ENCODE measurements at regions not wholly inside any gene's neighbourhood (a gene's known extent, or its start where the extent isn't known, plus 50 kb on each side); places are given as distances from the start of the nearest gene placed in this dataset.

DNA sequence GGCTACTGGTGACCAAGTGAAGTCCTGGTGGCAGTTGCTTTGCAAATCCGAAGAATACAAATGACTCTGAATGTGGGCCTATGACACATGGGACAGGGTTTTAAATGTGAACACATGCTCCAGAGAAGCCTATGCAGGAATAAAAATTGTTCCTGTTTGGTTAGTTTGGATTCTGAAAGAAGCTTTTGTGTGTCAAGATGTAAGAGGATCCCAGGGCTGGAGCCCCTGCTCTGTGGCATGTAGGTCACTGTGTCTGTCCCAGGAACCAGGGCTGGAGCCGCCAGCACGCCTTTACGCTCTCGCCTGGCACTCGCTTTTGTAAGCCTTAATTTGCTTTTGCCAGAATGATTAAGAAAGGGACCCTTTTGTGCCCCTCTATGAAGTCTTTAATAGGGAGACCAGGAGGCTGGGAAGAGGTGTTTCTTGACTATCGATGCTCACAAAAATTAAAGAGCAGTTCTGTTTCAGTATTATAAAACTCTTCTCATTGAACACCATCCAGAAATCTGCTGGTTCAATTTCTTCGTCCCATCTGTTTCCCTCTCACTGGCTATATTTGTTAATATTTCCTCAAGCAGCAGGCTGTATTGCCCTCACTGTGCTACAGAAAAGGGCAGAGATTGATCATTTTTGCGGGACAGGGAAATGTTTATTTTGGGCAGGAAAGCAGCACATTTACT lies 532.7 kb upstream of the POU3F3 start:
- peaks cover 15% of the 10 kb centered on the region for H3K27me3 Mint-ChIP-seq
- H3K27ac Mint-ChIP-seq = no peak overlapping the region
- no peaks in the 10 kb centered on the region for H3K4me1 Mint-ChIP-seq (ENCODE audit: low read depth)
- no peaks in the 10 kb centered on the region for H3K9me3 Mint-ChIP-seq
- intact Hi-C loops (cut with micrococcal nuclease) = no loop called here
- no peaks in the 10 kb centered on the region for H3K36me3 Mint-ChIP-seq (ENCODE audit: low read depth)
- no peak overlapping the region for H3K4me3 Mint-ChIP-seq

DNA sequence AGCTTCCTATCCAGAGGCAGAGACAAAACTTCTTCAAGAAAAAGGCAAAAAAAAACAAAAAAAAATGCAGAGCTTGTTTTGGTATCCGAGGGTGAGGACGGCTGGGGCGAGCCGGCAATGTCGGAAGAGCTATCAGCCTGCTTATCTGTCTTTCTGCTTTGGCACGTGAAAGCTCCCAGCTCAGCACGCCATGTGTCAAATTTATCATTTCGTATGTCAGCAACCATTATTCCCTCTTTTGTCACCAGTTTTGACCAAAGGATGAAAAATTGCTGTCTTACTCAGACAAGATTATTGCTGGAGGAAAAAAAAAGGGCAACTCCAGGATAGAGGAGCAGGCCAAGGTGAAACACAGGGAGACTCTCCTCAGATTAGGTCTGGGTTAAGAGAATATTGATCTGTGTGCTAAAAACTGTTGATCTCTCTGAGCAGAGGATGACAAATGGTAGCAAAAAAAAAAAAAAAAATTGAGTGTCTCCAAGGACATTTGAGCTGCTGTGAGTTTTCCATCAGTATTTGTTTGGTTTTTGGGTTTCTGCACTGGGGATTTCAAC lies 532.0 kb upstream of the POU3F3 start:
- no peaks in the 10 kb centered on the region for H3K9me3 Mint-ChIP-seq
- intact Hi-C loops (cut with micrococcal nuclease) = no loop called here

DNA sequence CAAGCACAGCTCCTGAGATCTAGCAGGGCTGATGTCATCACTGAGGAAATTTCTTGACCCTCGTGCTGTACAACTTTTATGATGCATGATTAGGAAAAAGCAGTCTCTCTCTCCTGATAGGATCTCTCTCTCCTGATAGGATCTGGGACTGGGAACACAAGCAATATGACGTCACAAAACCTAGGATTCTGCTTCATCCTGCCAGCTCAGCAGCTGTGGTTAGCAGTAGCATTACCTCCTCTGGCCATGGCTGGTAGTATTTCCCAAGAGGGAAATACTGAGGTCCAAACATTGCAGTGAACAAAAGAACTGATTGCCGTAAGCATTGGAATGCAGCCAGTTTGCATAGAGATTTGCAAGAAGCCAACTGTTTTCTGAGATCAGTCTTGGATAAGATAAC lies 521.2 kb upstream of the POU3F3 start:
- intact Hi-C loops (cut with micrococcal nuclease) = no loop called here
- H3K27ac Mint-ChIP-seq = no peak overlapping the region
- H3K27me3 Mint-ChIP-seq = no peaks in the 10 kb centered on the region
- H3K4me1 Mint-ChIP-seq (ENCODE audit: low read depth) = no peaks in the 10 kb centered on the region
- no peak overlapping the region for H3K4me3 Mint-ChIP-seq
- H3K9me3 Mint-ChIP-seq = peaks cover 12% of the 10 kb centered on the region
- no peaks in the 10 kb centered on the region for H3K36me3 Mint-ChIP-seq (ENCODE audit: low read depth)

More for the DNA sequence above, 532.0 kb upstream of the POU3F3 start:
- no peak overlapping the region for H3K27ac Mint-ChIP-seq
- no peaks in the 10 kb centered on the region for H3K4me1 Mint-ChIP-seq (ENCODE audit: low read depth)
- H3K36me3 Mint-ChIP-seq (ENCODE audit: low read depth) = no peaks in the 10 kb centered on the region
- no peak overlapping the region for H3K4me3 Mint-ChIP-seq
- H3K27me3 Mint-ChIP-seq = peaks cover 15% of the 10 kb centered on the region

DNA sequence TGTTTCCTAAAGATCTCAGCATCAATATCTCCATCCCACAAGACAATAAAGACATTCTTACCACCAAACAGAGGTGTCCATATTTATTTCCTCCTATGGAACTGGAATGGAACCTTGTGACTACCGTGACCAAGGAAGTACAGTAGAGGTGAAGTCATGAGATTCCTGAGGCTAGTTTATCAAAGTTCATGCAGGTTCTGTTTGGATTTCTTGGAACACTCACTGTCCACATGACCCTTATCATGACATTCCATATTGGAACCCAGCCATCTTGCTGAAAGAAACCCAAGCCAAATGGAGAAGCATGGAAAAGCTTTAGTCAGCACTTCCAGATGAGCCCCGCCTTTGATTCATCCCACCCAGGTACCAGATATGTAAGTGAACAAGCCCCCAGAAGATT lies 516.0 kb upstream of the POU3F3 start:
- Mint-ChIP-seq H3K36me3 (ENCODE audit: low read depth) (no peaks in the 10 kb centered on the region), H3K4me1 (ENCODE audit: low read depth) (no peaks in the 10 kb centered on the region), H3K27me3 (no peaks in the 10 kb centered on the region), H3K27ac (no peak overlapping the region), H3K9me3 (peaks cover 12% of the 10 kb centered on the region), H3K4me3 (no peak overlapping the region)
- intact Hi-C loops (cut with micrococcal nuclease) = no loop called here

DNA sequence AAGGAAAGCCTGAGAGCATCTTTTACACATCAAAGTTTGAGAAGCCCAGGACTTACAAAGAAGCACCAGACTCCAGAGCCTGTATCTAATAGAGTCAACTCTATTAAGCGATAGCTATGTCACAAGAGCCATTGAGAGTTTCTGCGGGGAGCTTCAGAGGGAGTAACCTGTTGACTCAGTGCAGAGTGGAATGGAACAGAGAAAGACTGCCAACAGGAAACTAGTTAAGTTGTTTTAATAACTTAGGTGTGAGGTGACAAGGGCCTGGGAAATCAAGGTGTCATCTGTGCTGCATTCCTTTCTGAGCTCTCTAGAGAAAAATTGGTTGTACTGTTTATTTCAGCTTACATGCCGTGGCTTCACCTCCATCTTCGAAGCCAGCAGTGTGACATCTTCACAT lies 513.8 kb upstream of the POU3F3 start:
- H3K4me3 Mint-ChIP-seq = no peak overlapping the region
- H3K4me1 Mint-ChIP-seq (ENCODE audit: low read depth) = no peaks in the 10 kb centered on the region
- peaks cover 12% of the 10 kb centered on the region for H3K9me3 Mint-ChIP-seq
- intact Hi-C loops (cut with micrococcal nuclease) = no loop called here
- H3K36me3 Mint-ChIP-seq (ENCODE audit: low read depth) = no peaks in the 10 kb centered on the region
- no peak overlapping the region for H3K27ac Mint-ChIP-seq
- no peaks in the 10 kb centered on the region for H3K27me3 Mint-ChIP-seq

DNA sequence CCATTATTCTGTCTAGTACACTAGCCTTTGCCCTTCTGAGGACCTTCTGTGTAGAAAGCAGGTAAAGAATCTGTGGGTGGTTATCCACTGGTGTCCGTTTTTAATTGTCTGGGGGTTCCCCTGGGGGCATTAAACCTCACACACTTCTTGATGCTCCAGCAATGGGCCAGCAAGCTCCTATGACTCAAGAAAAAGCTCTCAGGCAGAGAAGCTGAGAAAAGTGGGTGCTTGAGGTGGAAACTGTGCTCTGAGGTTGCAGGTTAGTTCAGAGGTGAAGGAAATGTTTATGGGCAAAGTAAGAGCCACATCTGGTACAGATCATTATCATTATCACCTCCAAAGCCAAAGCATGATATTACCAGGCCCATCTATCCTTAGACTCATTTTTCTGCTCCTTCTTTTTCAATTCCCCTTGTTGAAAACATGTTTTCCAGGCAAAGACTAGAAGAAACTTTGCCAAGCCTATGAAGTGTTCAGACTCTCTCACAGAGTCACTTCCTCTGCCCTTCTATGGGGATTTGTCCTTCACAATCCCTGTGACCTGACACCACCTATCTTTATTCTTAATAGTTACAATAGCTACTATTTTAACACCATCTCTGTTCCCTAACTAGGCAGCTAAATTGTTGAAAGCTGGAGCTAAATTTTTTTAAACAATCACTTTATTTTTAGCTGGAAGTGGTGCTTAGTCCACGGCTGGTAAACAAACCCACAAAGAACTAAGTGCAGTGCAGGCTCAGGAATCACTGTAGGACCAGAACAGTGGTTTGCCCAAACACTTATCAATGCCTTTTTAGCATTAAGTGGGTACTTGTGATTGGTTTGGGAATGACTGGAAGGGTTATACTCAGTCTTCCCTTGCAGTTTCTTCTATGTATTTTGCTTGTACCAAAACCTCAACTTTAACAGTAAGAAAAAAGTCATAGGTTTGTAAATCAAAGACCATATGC lies 512.8 kb upstream of the POU3F3 start:
- Mint-ChIP-seq H3K27ac (no peak overlapping the region), H3K9me3 (peaks cover 6% of the 10 kb centered on the region), H3K27me3 (no peaks in the 10 kb centered on the region), H3K4me3 (no peak overlapping the region), H3K4me1 (ENCODE audit: low read depth) (no peaks in the 10 kb centered on the region), H3K36me3 (ENCODE audit: low read depth) (no peaks in the 10 kb centered on the region)
- intact Hi-C loops (cut with micrococcal nuclease) = no loop called here

DNA sequence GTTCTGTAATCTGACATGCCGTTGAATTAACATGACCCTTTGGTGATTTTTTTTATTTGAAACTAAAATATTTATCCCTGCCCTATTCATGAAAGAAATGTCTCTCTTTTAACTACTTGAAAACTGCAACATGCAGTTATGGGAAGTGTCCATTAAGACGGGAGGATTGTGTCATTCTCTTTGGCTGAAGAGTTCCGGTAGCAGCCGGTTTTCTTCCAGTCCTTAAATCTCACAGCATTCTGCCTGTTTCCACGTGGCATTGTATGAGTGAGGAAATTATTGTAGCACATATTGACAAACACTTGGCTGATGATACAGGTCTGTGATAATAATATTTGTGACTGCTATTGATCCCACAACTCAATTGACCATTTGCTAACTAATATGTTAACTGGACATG lies 509.6 kb upstream of the POU3F3 start:
- no peaks in the 10 kb centered on the region for H3K36me3 Mint-ChIP-seq (ENCODE audit: low read depth)
- H3K4me3 Mint-ChIP-seq = no peak overlapping the region
- H3K27ac Mint-ChIP-seq = no peak overlapping the region
- no peaks in the 10 kb centered on the region for H3K4me1 Mint-ChIP-seq (ENCODE audit: low read depth)
- H3K9me3 Mint-ChIP-seq = no peaks in the 10 kb centered on the region
- intact Hi-C loops (cut with micrococcal nuclease) = no loop called here
- H3K27me3 Mint-ChIP-seq = no peaks in the 10 kb centered on the region

DNA sequence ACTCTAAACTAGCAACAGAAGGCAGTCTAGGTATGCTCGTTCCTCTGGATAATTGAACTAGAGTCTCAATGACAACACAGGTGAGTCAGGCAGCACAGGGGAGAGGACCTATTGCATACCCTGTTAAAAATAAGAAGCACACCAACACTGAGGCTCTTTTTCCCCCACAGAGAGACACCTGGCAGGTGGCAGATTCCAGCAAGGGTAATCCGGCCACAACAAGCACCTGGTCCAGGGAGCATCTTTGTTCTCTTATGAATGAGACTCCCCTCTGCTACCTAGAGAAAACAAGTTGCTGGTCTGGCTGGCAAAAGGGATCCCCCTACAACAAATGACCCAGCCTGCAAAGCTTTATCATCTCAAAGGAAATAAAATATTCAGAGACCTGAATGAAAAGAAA lies 508.9 kb upstream of the POU3F3 start:
- Mint-ChIP-seq H3K36me3 (ENCODE audit: low read depth) (no peaks in the 10 kb centered on the region), H3K27me3 (no peaks in the 10 kb centered on the region), H3K27ac (no peak overlapping the region), H3K9me3 (no peaks in the 10 kb centered on the region), H3K4me1 (ENCODE audit: low read depth) (no peaks in the 10 kb centered on the region), H3K4me3 (no peak overlapping the region)
- intact Hi-C loops (cut with micrococcal nuclease) = no loop called here

DNA sequence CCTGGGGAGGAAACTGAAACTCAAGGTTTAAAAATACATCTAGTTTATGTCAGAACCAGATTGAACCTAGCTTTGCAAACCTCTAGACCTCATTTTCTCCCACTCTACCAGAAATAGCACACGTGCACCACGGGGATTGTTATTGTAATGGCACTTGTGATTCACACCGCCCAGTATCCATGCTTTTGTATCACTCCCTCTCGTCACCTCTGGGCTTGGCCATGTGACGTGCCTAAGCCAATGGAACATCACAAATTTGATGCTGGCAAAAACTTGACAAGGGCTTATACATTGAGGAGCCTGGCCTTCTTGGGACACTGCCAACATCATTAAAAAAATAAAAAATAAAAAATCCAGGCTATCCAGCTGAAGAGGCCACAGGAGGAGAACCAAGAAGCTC lies 495.8 kb upstream of the POU3F3 start:
- H3K9me3 Mint-ChIP-seq = no peaks in the 10 kb centered on the region
- H3K4me1 Mint-ChIP-seq (ENCODE audit: low read depth) = no peaks in the 10 kb centered on the region
- no peak overlapping the region for H3K27ac Mint-ChIP-seq
- H3K4me3 Mint-ChIP-seq = no peak overlapping the region
- no peaks in the 10 kb centered on the region for H3K36me3 Mint-ChIP-seq (ENCODE audit: low read depth)
- intact Hi-C loops (cut with micrococcal nuclease) = no loop called here
- H3K27me3 Mint-ChIP-seq = no peaks in the 10 kb centered on the region

DNA sequence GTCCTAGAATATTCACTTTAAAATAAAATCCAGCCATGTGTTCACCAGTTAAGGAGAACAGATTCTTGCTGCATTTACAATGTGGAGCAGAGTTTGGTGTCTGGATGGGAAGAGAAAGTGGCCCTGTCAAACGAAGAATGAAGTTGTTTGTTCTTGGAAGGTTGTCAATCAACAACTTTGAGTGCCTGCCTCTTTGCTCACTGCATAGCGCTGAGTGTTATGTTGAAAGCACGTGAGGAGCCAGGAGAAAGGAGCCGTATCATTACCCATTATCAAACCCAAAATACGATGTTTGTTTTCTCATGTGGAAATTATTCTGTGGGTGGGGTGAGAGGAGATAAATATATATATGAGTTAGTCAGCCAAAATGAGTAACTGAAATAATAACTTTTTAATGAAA lies 492.5 kb upstream of the POU3F3 start:
- Mint-ChIP-seq H3K4me3 (no peak overlapping the region), H3K9me3 (no peaks in the 10 kb centered on the region), H3K27me3 (no peaks in the 10 kb centered on the region), H3K27ac (no peak overlapping the region), H3K36me3 (ENCODE audit: low read depth) (no peaks in the 10 kb centered on the region), H3K4me1 (ENCODE audit: low read depth) (no peaks in the 10 kb centered on the region)
- intact Hi-C loops (cut with micrococcal nuclease) = no loop called here

DNA sequence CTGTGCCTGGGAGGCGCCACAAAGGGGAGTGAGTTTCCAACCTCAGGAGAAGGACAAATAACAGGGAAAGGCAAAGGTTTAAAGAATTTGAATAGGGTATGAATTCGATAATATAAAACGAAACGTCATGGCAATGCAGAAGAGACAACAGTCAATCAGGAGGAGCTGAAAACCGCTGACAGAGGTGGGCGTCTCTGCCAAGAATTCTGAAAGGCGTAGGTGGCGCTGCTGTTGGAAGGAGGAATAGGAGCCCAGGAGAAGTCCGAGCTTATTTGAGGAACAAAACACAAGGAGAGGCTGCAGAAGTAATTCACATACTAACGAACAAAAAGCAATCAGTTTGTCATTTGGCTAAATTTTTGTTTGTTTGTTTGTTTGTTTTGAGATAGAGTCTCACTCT lies 485.8 kb upstream of the POU3F3 start:
- no peaks in the 10 kb centered on the region for H3K36me3 Mint-ChIP-seq (ENCODE audit: low read depth)
- intact Hi-C loops (cut with micrococcal nuclease) = no loop called here
- H3K27ac Mint-ChIP-seq = no peak overlapping the region
- no peak overlapping the region for H3K4me3 Mint-ChIP-seq
- H3K9me3 Mint-ChIP-seq = no peaks in the 10 kb centered on the region
- H3K4me1 Mint-ChIP-seq (ENCODE audit: low read depth) = no peaks in the 10 kb centered on the region
- peaks cover 10% of the 10 kb centered on the region for H3K27me3 Mint-ChIP-seq

DNA sequence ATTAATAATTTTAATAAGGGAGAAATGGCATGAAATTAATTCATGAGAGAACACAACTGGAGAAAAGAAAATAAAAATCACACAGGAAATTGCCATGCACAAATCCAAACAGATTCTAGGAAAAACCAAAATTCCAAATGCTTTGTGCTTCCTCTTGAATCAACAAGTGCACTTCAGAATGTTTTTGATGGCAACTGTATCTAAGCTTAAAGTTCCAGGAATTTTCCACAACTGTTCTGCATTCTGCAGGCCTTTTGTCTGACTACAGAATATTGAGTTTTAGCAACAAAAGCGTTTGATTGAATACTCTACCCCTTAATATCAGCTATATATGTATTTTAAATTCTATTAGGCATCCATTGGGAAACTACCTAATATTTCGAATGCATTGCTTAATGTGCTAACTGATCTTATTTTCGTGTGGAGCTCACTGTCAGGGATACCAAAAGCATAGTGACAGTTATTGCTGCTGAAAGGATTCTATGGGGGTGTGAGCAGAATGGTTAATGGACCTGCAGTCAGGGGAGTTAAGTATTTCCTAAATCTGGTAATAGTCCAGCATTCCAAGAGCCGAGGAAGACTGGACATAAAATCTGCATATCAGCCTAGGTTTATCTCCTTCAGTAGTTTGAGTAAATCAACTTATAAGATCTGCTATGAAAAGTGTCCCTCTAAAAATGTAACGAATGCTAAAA lies 482.7 kb upstream of the POU3F3 start:
- H3K27me3 Mint-ChIP-seq = peaks cover 13% of the 10 kb centered on the region
- no peak overlapping the region for H3K4me3 Mint-ChIP-seq
- H3K4me1 Mint-ChIP-seq (ENCODE audit: low read depth) = no peaks in the 10 kb centered on the region
- no peaks in the 10 kb centered on the region for H3K36me3 Mint-ChIP-seq (ENCODE audit: low read depth)
- intact Hi-C loops (cut with micrococcal nuclease) = no loop called here
- H3K9me3 Mint-ChIP-seq = no peaks in the 10 kb centered on the region
- no peak overlapping the region for H3K27ac Mint-ChIP-seq

DNA sequence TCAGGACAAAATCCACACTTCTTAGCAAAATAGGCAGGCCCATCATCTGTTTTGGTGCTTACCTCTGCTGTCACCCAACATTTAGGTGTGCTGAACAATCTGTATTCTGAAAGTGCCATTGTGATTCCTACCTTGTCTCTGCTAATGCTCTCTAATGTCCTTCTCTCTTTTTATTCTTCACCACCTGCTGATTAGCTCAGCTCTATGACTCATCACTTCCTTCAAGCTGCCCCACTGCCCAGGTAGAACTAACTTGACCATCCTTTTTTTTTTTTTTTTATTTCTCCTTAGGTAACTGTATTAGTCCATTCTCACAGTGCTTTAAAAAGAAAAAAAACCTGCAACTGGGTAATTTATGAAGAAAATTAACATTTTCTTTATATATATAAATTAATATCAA lies 478.7 kb upstream of the POU3F3 start:
- no peaks in the 10 kb centered on the region for H3K9me3 Mint-ChIP-seq
- H3K27ac Mint-ChIP-seq = no peak overlapping the region
- intact Hi-C loops (cut with micrococcal nuclease) = no loop called here
- H3K4me3 Mint-ChIP-seq = no peak overlapping the region
- peaks cover 8% of the 10 kb centered on the region for H3K4me1 Mint-ChIP-seq (ENCODE audit: low read depth)
- H3K27me3 Mint-ChIP-seq = peaks cover 2% of the 10 kb centered on the region
- no peaks in the 10 kb centered on the region for H3K36me3 Mint-ChIP-seq (ENCODE audit: low read depth)

DNA sequence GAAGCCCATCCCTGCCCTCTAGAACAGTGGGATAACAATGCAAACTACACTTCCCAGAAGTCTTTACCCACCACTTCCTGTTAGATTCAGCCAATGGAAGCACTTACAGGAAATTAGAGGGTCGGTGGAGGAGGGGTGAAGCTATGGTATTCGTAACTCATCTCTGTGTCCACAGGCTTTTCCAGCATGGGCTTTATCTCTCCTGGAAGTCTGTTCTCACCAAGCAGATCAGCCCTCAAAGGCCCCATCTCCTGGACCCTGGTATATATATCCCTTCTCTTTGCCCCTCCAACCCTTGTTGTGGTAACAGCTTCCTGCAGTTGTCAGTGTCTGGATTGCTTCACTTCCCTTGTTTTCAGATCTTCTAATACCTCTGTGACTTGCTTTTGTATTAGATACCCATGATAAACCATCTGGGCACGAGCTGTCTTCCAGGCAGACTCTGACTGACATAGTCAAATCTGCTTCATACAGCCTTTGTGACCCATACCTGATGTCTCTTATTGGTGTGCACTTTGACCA lies 475.0 kb upstream of the POU3F3 start:
- Mint-ChIP-seq H3K4me1 (ENCODE audit: low read depth) (peaks cover 8% of the 10 kb centered on the region), H3K36me3 (ENCODE audit: low read depth) (no peaks in the 10 kb centered on the region), H3K27me3 (peaks cover 2% of the 10 kb centered on the region), H3K4me3 (peak overlapping the region; percentile 76), H3K27ac (peak overlapping the region; percentile 67), H3K9me3 (no peaks in the 10 kb centered on the region)
- intact Hi-C loops (cut with micrococcal nuclease) = no loop called here

All from dendritic cell treated with granulocyte-macrophage colony-stimulating factor and Interleukin-4, amounts not matched to agents 40 ng/mL and 50 ng/mL, for 4 days (primary cell).